Neural cell (in vitro differentiated cells): ENCODE measurements at regions not wholly inside any gene's neighbourhood (a gene's known extent, or its start where the extent isn't known, plus 50 kb on each side); places are given as distances from the start of the nearest gene placed in this dataset.
"Not testable (repeated sequence)": the region's sequence is repeated elsewhere in the genome, so short reads cannot be mapped to it uniquely, and the experiment has no call there.

ENCODE experiments used
- CTCF ChIP-seq: fragments of 450-650 bp; IDR thresholded peaks from 2 replicates; pipeline ENCODE4 v1.5.1; 2014; ENCODE audit warnings: antibody characterized with exemption, mild to moderate bottlenecking, moderate library complexity; ENCODE audit not compliant: poor library complexity, severe bottlenecking
- EP300 ChIP-seq: fragments of 450-650 bp; conservative IDR thresholded peaks from 2 replicates; pipeline ENCODE4 v1.6.1; 2014; ENCODE audit warnings: antibody characterized with exemption, mild to moderate bottlenecking, moderate library complexity; ENCODE audit not compliant: poor library complexity, severe bottlenecking
- RAD21 ChIP-seq: fragments of 450-650 bp; conservative IDR thresholded peaks from 2 replicates; pipeline ENCODE4 v1.6.1; 2014; ENCODE audit warnings: antibody characterized with exemption, mild to moderate bottlenecking, moderate library complexity
- REST ChIP-seq: IDR thresholded peaks from 2 replicates; pipeline ENCODE4 v1.6.1; 2012; ENCODE audit warnings: borderline replicate concordance

- TF ChIP-seq RAD21, CTCF, REST, EP300: not testable (repeated sequence)
These were observed 160.3 kb upstream of the IGF1 start for GRCh38 chr12:102640658-102641057.
